Fibroblast of skin of abdomen (primary cell): ENCODE measurements at regions not wholly inside any gene's neighbourhood (a gene's known extent, or its start where the extent isn't known, plus 50 kb on each side); places are given as distances from the start of the nearest gene placed in this dataset.
"Not testable (repeated sequence)": the region's sequence is repeated elsewhere in the genome, so short reads cannot be mapped to it uniquely, and the experiment has no call there.

Source experiments
- DNase-seq: peaks from one replicate; pipeline ENCODE4 v3.0.0-alpha.2; 2013

DNA sequence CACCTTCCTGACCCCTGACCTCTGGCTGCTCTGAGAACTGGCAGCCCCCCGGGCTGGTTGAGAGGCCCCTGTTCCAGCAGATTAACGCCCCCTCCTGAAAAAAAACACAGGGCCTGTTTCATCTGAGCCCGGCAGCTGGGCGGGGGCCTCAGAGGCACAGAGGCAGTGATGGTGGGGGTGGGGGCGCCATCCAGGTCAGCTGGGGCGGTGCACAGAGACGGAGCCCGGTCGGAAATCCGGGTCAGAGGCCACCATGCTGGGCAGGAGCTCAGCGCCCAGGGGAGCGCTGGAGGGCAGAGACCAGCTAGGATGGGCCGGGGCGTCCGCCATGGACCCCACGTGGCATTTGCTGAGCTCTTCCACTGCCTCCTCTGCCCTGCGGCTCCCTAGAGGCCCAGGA is 68.0 kb downstream of the UNCX start:
- no peak for DNase-seq

DNA sequence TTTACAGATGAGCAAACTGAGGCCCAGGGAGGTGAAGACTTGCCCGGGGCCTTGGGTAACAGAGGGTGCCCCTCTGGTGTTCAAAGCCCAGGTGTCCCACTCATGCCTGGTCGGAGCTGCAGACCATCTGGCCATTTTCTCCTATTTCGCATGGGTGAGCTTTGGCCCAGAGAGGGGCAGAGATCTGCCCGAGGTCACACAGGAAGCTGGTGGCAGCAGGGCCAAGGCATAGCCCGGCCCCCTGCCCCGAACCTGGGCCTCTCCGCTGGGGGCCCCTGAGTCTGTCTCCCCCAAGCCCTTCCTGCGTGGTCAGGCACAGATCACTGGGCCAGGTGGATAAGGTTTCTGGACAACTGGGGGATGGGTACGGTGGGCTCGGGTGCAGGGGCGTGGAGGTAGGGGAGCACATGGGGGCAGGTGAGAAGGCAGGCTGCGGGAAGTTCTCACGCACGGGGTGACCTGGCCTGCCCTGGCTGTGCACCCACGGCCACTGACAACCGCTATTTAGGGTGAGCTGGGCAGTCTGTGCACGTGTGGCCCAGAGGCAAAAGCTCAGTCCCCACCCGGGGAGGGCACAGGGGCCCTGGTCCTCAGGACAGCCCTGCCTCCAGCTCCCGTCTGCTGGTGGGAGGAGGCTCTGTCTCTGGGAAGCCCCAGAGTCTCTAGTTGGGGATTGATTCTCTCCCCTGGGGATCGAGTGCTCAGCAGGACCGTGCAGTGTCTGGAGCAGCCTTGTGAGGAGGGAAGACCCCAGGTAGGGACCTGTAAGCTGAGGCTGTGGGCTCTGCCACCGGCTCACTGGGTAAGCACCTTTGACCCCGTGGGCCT is 68.6 kb downstream of the UNCX start:
- DNase-seq = no peak

- DNase-seq = no peak
These were observed 69.2 kb downstream of the UNCX start for GRCh38 chr7:1301882-1302251.

- no peak for DNase-seq
These were observed 70.3 kb downstream of the UNCX start for GRCh38 chr7:1302936-1303335.

GRCh38 chr7:1304011-1304410 is 71.3 kb downstream of the UNCX start:
- not testable (repeated sequence) for DNase-seq

GRCh38 chr7:1305873-1306272 is 73.2 kb downstream of the UNCX start:
- DNase-seq = no peak

GRCh38 chr7:1307828-1308227 is 75.2 kb downstream of the UNCX start:
- DNase-seq = no peak

- no peak for DNase-seq
These were observed 76.6 kb downstream of the UNCX start for GRCh38 chr7:1309290-1309689.

GRCh38 chr7:1309996-1310395 is 77.3 kb downstream of the UNCX start:
- DNase-seq = no peak

DNA sequence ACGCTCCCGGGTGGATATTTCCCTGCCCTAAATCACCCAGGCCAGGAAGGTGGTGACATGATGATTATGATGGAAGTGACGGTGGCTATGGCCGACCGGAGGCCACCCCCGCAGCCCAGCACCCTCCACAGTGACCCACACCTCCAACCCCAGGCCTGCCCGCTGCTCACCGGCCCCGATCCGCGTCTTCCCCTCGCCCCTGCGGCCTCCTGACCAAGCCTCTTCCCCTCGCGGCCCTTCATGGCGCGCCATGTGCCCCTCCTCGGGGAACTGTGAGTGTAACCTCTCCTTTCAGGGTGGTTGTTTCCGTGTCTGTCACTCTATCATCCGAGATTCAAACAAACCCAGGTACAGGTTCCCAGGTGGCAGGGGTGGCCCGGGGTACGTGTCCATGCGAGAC is 78.3 kb downstream of the UNCX start:
- DNase-seq = no peak

- no peak for DNase-seq
These were observed 78.9 kb downstream of the UNCX start for GRCh38 chr7:1311406-1312135.

GRCh38 chr7:1312136-1313070 is 79.7 kb downstream of the UNCX start:
- no peak for DNase-seq

- no peak for DNase-seq
These were observed 80.9 kb downstream of the UNCX start for GRCh38 chr7:1313613-1314012.

DNA sequence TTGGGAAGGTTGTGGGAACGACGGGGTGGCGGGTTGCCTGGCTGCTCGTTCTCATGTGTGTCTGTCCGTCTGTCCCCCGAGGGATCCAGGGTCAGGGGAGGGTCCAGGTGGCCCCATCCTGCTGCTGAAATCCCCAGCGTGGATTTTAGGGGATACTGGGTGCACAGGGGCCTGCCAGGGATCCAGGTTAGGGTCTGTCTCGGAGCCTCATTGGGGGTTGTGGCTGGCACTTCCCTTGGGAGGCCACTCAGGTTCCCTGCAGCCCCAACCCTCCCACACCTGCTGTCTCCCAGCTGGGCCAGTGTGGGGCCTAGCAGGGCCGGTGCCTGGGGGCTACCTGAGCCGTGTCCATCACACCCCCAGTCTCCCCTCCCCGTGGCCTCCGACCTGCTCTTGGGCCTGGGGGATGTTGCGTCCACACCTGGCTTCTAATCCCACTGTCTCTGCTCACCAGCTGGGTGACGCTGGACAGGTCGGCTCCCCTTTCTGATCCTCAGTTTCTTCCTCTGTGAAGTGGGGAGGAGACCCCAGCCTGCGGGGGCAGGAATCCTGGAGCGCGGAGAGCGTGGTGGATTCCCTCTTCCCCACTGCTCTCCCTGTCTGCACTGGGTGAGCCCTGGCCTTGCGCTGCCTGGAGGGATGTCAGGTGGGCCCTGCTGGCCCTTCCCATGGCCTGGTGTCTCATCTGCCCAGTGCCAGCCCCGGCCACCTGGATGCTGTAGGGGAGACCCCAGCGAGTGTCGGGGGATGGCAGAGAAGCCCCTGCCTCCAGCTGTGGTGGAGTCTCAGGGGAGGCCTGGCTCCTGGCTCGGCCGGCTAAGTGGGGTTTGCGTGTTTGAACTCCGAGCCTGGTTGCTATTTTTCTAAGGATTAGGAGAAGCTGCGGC is 81.6 kb downstream of the UNCX start:
- DNase-seq = no peak

GRCh38 chr7:1314908-1315450 is 82.3 kb downstream of the UNCX start:
- no peak for DNase-seq

- no peak for DNase-seq
These were observed 83.4 kb downstream of the UNCX start for GRCh38 chr7:1316086-1316485.

DNA sequence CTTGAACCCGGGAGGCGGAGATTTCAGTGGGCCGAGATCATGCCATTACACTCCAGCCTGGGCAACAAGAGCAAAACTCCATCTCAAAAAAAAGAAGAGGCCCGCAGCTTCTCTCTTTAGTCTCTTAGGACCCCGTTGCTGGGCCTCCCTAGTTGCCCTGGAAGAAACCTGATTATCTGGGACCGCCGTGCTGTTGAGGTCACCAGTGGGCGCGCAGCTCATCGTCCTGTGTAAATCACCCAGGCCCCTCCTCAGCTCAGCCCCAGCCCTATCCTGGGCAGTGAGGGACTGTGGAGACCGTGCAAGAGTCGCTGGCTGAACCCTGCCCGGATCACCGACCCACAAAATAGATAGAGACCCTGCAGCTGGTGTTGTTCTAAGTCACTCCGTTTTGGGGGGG is 85.0 kb downstream of the UNCX start:
- no peak for DNase-seq

DNA sequence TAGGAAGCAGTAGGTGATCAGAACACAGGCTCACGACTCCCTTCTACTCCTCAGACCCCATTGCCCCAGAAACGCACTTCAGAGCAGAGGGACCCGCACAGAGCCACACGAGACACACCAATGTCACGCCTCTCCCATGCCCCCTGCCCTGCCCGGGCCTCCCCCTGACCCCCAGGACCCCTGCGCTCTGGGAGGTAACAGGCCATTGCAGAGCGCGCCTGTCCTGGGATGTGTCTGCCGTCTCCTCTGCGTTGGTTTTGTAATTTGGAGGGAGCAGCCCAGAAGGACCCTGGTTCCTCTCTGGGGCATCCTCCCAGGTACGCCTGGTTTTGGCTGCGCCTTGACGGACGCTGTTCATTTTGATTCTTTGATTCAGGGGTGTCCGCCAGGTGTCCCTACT is 85.4 kb downstream of the UNCX start:
- DNase-seq = no peak

GRCh38 chr7:1318661-1319060 is 86.0 kb downstream of the UNCX start:
- no peak for DNase-seq

GRCh38 chr7:1320616-1321240 is 88.1 kb downstream of the UNCX start:
- DNase-seq = no peak
